ENCODE measurements at regions not wholly inside any gene's neighbourhood (a gene's known extent, or its start where the extent isn't known, plus 50 kb on each side); places are given as distances from the start of the nearest gene placed in this dataset.
"Not testable (repeated sequence)": the region's sequence is repeated elsewhere in the genome, so short reads cannot be mapped to it uniquely, and the experiment has no call there.

- no peak for DNase-seq (ENCODE audit: low spot score)
Observed at GRCh38 chr3:10665592-10665991, 150.4 kb upstream of the SLC6A11 start.

- DNase-seq (ENCODE audit: low spot score), result no peak
Observed at GRCh38 chr3:10666621-10667020, 149.4 kb upstream of the SLC6A11 start.

- no peak for DNase-seq (ENCODE audit: low spot score)
Observed at GRCh38 chr3:10667269-10667668, 148.8 kb upstream of the SLC6A11 start.

DNA sequence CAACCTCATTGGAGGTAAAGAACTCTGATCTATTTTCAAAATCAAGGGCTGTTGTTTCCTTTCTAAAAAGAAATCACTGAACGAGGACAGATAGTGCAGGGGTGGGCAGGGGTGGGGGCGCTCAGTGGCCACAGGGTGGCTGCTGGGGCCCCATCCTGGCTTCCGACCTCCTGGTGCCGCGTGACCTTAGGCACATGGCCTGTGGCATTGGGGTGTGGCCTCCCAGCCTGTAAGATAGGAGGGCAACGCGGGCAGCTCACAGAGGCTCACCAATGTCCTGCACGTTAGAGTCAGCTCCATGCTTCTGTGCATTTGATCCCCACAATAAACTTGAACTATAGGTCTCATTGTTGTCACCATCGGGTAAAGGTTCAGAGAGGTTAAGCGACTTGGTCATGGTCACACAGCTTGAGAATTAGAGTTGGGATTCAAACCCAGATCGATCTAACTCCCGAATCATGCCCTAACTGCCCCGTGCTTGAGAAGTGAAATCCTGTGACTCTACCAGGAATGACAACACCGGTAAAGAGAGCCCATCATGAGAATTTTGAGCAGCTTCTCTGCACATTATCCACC, 148.0 kb upstream of the SLC6A11 start:
- DNase-seq (ENCODE audit: low spot score), result no peak

- no peak for DNase-seq (ENCODE audit: low spot score)
Observed at GRCh38 chr3:10669490-10670048, 146.5 kb upstream of the SLC6A11 start.

- DNase-seq (ENCODE audit: low spot score), result no peak
Observed at GRCh38 chr3:10672422-10672821, 143.6 kb upstream of the SLC6A11 start.

DNA sequence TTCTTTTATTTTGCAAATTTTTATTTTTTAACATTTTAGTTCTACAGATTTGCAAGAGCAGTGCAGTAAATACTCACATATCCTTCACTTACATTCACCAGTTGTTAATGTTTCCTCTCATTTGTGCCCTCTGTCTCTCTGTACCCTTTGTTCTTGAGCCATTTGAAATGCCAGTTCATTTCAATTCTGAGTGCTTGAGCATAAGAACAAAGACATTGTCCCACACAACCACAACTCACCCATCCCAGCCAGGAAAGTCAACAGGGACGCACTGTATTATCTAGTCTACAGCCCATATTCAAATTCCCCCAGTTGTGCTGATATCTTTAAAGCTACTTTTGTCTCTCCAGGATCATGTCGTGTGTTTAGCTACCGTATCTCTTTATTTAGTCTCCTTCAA, 141.4 kb upstream of the SLC6A11 start:
- DNase-seq (ENCODE audit: low spot score), result no peak

DNA sequence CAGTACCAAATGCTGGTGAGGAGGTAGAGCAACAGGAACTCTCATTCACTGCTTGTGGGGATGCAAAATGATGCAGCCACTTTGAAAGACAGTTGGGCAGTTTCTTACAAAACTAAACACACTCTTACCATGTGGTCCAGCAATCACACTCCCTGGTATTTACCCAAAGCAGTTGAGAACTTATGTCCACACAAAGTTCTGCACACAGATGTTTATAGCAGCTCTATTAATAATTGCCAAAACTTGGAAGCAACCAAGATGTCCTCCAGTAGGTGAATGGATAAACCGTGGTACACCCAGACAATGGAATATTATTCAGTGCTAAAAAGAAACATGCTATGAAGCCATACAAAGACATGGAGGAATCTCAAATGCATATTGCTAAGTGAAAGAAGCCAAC, 139.1 kb upstream of the SLC6A11 start:
- no peak for DNase-seq (ENCODE audit: low spot score)

DNA sequence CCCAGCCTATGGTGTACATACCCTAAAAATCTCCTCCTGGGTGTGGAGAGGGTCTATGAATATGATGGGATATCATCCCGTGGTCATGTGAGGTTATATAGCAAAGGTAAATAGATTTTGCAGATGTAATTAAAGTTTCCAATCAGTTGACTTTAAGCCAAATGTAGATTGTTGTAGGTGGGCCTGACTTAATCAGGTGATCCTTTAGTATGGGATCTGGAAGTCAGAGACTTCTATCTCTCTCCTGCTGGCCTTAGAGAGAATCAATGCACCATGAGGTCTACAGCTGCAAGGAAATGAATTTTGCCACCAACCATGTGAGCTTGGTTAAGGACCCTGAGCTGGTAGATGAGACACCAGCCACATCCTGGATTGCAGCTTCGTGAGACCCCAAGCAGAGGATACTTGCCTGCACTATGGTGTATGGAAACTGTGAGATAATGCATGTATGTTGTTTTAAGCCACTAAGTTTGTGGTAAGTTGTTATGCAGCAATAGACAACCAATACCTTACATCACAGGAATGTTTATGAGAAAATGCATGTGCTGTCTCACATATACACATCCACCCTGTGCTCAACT, 137.1 kb upstream of the SLC6A11 start:
- no peak for DNase-seq (ENCODE audit: low spot score)

DNA sequence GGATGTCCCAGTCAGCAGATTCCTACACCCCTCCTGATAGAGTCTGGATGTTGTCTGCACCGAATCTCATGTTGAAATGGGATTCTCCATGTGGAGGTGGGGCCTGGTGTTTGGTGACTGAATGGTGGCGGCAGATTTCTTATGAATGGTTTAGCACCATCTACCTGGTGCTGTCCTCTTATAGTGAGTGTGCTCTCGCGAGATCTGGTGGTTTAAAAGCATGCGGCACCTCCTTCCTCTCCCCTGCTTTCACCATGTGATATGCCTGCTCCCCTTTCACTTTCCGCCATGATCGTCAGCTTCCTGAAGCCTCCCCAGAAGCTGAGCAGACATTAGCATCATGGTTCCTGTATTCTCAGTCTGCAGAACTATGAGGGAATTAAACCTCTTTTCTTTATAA, 135.2 kb upstream of the SLC6A11 start:
- no peak for DNase-seq (ENCODE audit: low spot score)

- DNase-seq (ENCODE audit: low spot score), result no peak
Observed at GRCh38 chr3:10682692-10683091, 133.3 kb upstream of the SLC6A11 start.

DNA sequence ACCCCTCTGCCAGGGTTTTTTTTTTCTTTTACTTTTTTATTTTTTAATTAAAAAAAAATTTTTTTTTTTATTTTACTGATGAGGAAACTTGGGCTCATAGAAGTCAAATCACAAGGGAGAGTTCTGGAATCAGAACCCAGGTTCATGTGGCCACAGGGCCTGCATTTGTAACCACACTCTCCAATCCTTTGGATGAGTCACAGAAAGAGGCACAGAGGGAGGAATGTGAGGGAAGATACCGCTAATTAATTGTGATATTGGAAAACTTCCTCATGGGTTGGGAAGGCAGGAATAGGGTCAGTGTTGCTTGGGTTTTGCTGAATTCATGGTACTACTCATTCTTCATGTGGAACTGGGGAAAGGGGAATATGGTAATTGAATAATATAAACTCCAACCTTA, 132.9 kb upstream of the SLC6A11 start:
- no peak for DNase-seq (ENCODE audit: low spot score)

GRCh38 chr3:10688126-10688525, 127.9 kb upstream of the SLC6A11 start:
- DNase-seq (ENCODE audit: low spot score), result no peak

DNA sequence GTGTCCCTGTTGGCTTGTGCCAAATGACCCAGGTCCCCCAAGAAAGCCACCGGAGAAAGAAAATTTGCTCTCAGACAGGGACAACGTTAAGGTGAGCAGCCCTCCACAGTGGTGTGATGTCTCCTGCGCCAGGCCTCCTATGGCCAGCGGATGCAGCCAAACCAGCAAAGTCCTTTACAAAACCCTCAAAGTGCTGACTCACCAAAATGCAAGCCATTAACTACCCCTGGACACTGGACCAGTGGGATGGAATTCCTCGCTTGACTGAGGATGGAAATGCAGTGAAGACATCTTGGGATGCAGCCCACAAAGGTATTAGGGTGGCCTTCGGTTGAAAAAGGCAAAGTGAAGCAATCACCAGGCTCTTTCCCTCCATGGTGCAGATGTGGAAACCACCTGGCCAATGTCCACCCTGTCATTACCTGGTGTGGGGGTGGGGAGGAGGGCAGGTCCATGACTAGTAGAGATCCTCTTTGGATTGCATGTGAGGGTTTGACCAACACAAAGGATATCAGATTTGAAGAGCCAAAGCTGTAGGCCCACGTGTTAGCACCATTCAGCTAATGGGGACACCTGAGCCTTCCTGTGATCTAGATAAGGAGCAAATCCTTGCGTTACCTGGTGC, 127.4 kb upstream of the SLC6A11 start:
- DNase-seq (ENCODE audit: low spot score), result no peak

DNA sequence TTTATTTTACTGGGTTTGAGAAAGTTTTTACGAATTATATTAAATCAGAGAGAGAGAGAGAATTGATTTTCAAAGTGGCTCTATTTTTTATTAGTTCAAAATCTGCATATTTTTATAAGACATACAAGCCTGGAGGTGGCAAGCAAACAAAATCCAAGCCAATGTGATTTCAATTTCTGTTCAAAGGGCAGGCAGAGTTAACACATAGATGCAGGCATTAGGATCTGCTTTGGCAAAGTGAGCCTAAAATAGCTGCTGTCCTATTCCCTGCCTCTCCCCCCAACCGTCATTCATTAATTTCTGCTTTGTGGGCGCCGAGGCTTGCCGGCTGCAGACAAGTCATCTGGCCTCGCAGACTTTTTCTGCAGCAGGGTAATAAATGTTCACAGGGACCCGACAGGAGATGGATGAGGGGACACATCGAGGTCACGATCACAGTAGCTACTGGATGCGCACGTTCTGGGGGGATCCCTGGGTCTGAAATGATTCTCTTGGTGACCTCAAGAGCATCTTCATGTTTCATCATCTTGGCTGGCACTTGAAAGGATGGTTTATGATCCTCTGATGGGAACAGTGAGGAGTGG, 123.9 kb upstream of the SLC6A11 start:
- no peak for DNase-seq (ENCODE audit: low spot score)

DNA sequence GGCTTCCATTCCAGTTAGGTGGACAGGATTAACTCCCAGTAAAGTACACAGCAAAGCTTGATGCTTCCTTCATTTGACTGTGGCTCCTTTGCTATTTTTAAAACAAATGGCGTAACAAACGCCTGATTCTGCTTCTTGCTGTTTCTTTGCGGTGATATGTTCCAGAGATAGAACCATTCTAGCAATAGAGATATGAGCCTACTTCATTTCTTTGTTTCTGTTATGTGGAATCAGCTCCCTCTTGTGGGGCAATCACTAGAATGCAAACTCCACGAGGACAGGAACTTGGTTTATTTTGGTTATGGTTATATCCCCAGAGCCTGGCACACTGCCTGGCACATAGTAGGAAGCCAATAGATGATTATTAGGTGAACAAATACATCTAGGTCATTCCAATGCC, 122.6 kb upstream of the SLC6A11 start:
- DNase-seq (ENCODE audit: low spot score), result no peak

GRCh38 chr3:10694179-10694578, 121.8 kb upstream of the SLC6A11 start:
- DNase-seq (ENCODE audit: low spot score), result no peak

- DNase-seq (ENCODE audit: low spot score), result not testable (repeated sequence)
Observed at GRCh38 chr3:10695186-10695585, 120.8 kb upstream of the SLC6A11 start.

DNA sequence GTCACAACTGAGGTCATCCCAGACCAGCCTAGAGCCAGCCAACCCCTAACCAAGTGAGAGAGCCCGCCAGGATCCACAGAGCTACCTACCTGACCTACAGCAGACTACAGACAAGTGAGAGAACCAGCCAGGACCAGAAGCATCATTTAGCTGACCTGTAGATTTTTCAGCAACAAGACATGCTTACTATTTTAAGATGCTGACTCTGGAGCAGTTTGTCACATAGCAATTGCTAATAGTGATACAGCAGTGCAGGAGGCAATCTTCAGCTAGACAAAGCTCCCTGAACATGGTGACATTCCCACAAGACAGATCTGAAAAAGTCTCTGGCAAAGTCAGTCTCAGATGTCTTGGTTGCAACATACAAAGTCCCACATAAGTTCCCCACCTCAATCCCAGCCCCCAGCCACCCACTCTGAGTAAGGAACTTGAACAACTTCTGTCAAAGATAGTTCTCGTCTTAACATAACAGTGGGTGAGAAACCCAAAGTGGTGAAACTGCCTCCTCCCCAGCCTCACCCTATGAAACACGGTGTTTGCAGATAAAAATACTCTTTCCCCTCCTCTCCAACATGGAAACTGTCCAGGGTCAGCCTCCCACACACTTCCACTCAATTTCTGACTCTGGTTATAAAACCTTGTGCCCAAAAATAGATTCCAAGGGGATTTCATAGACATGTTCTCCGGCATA, 120.3 kb upstream of the SLC6A11 start:
- no peak for DNase-seq (ENCODE audit: low spot score)

- DNase-seq (ENCODE audit: low spot score), result no peak
Observed at GRCh38 chr3:10697918-10698317, 118.1 kb upstream of the SLC6A11 start.

GRCh38 chr3:10700821-10701220, 115.2 kb upstream of the SLC6A11 start:
- no peak for DNase-seq (ENCODE audit: low spot score)

GRCh38 chr3:10702961-10703740, 112.9 kb upstream of the SLC6A11 start:
- DNase-seq (ENCODE audit: low spot score), result peak; percentile 75

Data from D341Med (cell line).